Adrenal gland (tissue), 9 donors: ENCODE measurements at regions not wholly inside any gene's neighbourhood (a gene's known extent, or its start where the extent isn't known, plus 50 kb on each side); places are given as distances from the start of the nearest gene placed in this dataset.

ENCODE experiments used
- DNase-seq, 7 donors: peaks; one replicate each; pipeline ENCODE4 v3.0.0-alpha.2; 2019 to 2020
- H3K27ac ChIP-seq, 5 donors: fragments of 200-600 bp; sonication (generic) in 4 of 5; 1 replicate in 3 of 5; 2 replicates in 2 of 5; pipeline versions ENCODE4 v1.5.1 to v1.8.0; 2016 to 2020; ENCODE audit warnings: mild to moderate bottlenecking in 1 of 5
- H3K27me3 ChIP-seq: fragments of 200-600 bp; 2 replicates; pipeline ENCODE4 v1.8.0; 2021
- H3K36me3 ChIP-seq, 2 donors: fragments of 200-600 bp; replicated peaks in 1 of 2; 1 replicate in 1 of 2; 2 replicates in 1 of 2; pipeline versions ENCODE4 v1.5.1 to v1.8.0; 2018 to 2022
- H3K4me1 ChIP-seq, 2 donors: fragments of 200-600 bp; replicated peaks in 1 of 2; 1 replicate in 1 of 2; 2 replicates in 1 of 2; pipeline versions ENCODE4 v1.5.1 to v1.8.0; 2018 to 2021
- H3K4me3 ChIP-seq, 4 donors: fragments of 200-600 bp; sonication (generic) in 3 of 4; one replicate each; pipeline ENCODE4 v1.5.1; 2016 to 2018
- H3K9me3 ChIP-seq, 3 donors: fragments of 200-600 bp; sonication (generic) in 1 of 3; replicated peaks in 1 of 3; 1 replicate in 2 of 3; 2 replicates in 1 of 3; pipeline versions ENCODE4 v1.5.1 to v1.8.0; 2016 to 2021
- CTCF ChIP-seq, 6 experiments: fragments of 450-650 bp in 4 of 6; fragments of 200-600 bp in 2 of 6; sonication (generic) in 1 of 6; IDR thresholded peaks; 1 replicate in 5 of 6; 2 replicates in 1 of 6; pipeline versions ENCODE4 v1.5.1 to v1.8.0; 2016 to 2021; ENCODE audit warnings: antibody characterized with exemption in 6 of 6, mild to moderate bottlenecking in 2 of 6, moderate library complexity in 1 of 6
- POLR2A ChIP-seq, 2 donors: fragments of 450-650 bp; IDR thresholded peaks; one replicate each; pipeline ENCODE4 v1.6.1; 2017; ENCODE audit warnings: antibody characterized with exemption in 2 of 2, mild to moderate bottlenecking in 2 of 2, moderate library complexity in 1 of 2
- WGBS, 4 donors: extraction: QIAGEN DNeasy Blood & Tissue Kit in 2 of 4; methylation state at CpG; one replicate each; pipeline versions ENCODE4 v1.1.5 to v1.1.7; 2013 to 2017; 5-methylcytosine and 5-hydroxymethylcytosine counted together
- intact Hi-C, 2 donors: fragments of 100-400 bp; cut with DNase I; formaldehyde crosslinking; loops; one replicate each; pipeline versions ENCODE4 v1.14.1 to v1.15.0; 2022 to 2023
- donor health status: healthy with polysubstance abuse.
- donor health status: Bipolar disorder and iron deficiency.
- donor health status: DM: yes; HTN: yes; CAD: no.
- donor health status: DM: no; HTN: no; CAD: no.
- donor health status: DM: no; HTN: no; CAD: no.

- DNase-seq: no peak
- no peak overlapping the region for H3K4me3 ChIP-seq
- intact Hi-C loops: no loop called here
- H3K27ac ChIP-seq: no peak overlapping the region
- no peaks in the 10 kb centered on the region for H3K27me3 ChIP-seq
- H3K4me1 ChIP-seq: no peaks in the 10 kb centered on the region
- TF ChIP-seq POLR2A (IDR thresholded peaks at IDR 0.05): no peak
- no peak for TF ChIP-seq CTCF (IDR thresholded peaks at IDR 0.05)
- H3K36me3 ChIP-seq: no peaks in the 10 kb centered on the region
- no peaks in the 10 kb centered on the region for H3K9me3 ChIP-seq
- WGBS, 4 donors: 45 to 62% (median 56%) methylated on average over 5 of the region's 5 CpGs
These were observed 312.5 kb upstream of the CHRM2 start for GRCh38 chr7:136555933-136556332.

- no peaks in the 10 kb centered on the region for H3K9me3 ChIP-seq
- DNase-seq: no peak
- H3K36me3 ChIP-seq: no peaks in the 10 kb centered on the region
- 60 to 83% (median 78%) methylated on average over 1 of the region's 1 CpG for WGBS, 4 donors
- no peak overlapping the region for H3K4me3 ChIP-seq
- no peaks in the 10 kb centered on the region for H3K27me3 ChIP-seq
- H3K27ac ChIP-seq: no peak overlapping the region
- H3K4me1 ChIP-seq: no peaks in the 10 kb centered on the region
- no peak for TF ChIP-seq CTCF (IDR thresholded peaks at IDR 0.05)
- TF ChIP-seq POLR2A (IDR thresholded peaks at IDR 0.05): no peak
- intact Hi-C loops: no loop called here
These were observed 316.8 kb upstream of the CHRM2 start for GRCh38 chr7:136551618-136552017.

GRCh38 chr7:136549756-136550155 is 318.7 kb upstream of the CHRM2 start:
- intact Hi-C loops: no loop called here
- H3K9me3 ChIP-seq: no peaks in the 10 kb centered on the region
- TF ChIP-seq CTCF (IDR thresholded peaks at IDR 0.05) (no peak), POLR2A (IDR thresholded peaks at IDR 0.05) (no peak)

GRCh38 chr7:136533732-136534131 is 334.7 kb upstream of the CHRM2 start:
- no peaks in the 10 kb centered on the region for H3K4me1 ChIP-seq
- no peak for DNase-seq
- no peaks in the 10 kb centered on the region for H3K9me3 ChIP-seq
- no peak overlapping the region for H3K4me3 ChIP-seq
- 69 to 87% (median 76%) methylated on average over 2 to 8 of the region's 8 CpGs for whole genome bisulfite sequencing, 4 donors
- no peak overlapping the region for H3K27ac ChIP-seq
- no peaks in the 10 kb centered on the region for H3K27me3 ChIP-seq
- no peaks in the 10 kb centered on the region for H3K36me3 ChIP-seq
- intact Hi-C loops: no loop called here
- no peak for TF ChIP-seq CTCF (IDR thresholded peaks at IDR 0.05)
- TF ChIP-seq POLR2A (IDR thresholded peaks at IDR 0.05): no peak

More at GRCh38 chr7:136549756-136550155, 318.7 kb upstream of the CHRM2 start:
- 67 to 83% (median 73%) methylated on average over 1 of the region's 1 CpG for WGBS, 4 donors
- Histone ChIP-seq H3K27ac (no peak overlapping the region), H3K36me3 (no peaks in the 10 kb centered on the region), H3K4me3 (no peak overlapping the region), H3K27me3 (no peaks in the 10 kb centered on the region), H3K4me1 (no peaks in the 10 kb centered on the region)
- no peak for DNase-seq
